GM23248 (cell line): ENCODE measurements at regions not wholly inside any gene's neighbourhood (a gene's known extent, or its start where the extent isn't known, plus 50 kb on each side); places are given as distances from the start of the nearest gene placed in this dataset.

ENCODE experiments used
- DNase-seq: peaks from one replicate; pipeline ENCODE4 v3.0.0-alpha.2; 2015
- H2AFZ ChIP-seq: fragments of 200-600 bp; sonication (generic); 2 replicates; pipeline ENCODE4 v1.6.1; 2016; ENCODE audit warnings: antibody characterized with exemption
- H3F3A ChIP-seq: fragments of 200-600 bp; sonication (generic); 2 replicates; pipeline ENCODE4 v1.6.1; 2016; ENCODE audit warnings: mild to moderate bottlenecking, antibody characterized with exemption, mixed run types; ENCODE audit not compliant: insufficient read depth
- H3K27ac ChIP-seq: fragments of 200-600 bp; sonication (generic); 2 replicates; pipeline ENCODE4 v1.5.1; 2016; ENCODE audit warnings: mild to moderate bottlenecking
- H3K27me3 ChIP-seq: fragments of 200-600 bp; sonication (generic); replicated peaks from 2 replicates; pipeline ENCODE4 v1.6.1; 2016; ENCODE audit warnings: mild to moderate bottlenecking; ENCODE audit not compliant: insufficient read depth
- H3K36me3 ChIP-seq: fragments of 200-600 bp; sonication (generic); 2 replicates; pipeline ENCODE4 v1.6.1; 2016; ENCODE audit warnings: low read depth, mild to moderate bottlenecking
- H3K4me1 ChIP-seq: fragments of 200-600 bp; sonication (generic); 2 replicates; pipeline ENCODE4 v1.6.1; 2016; ENCODE audit warnings: mild to moderate bottlenecking; ENCODE audit not compliant: insufficient read depth
- H3K4me2 ChIP-seq: fragments of 200-600 bp; sonication (generic); one replicate; pipeline ENCODE4 v1.6.1; 2016; ENCODE audit warnings: mild to moderate bottlenecking; ENCODE audit not compliant: unreplicated experiment
- H3K4me3 ChIP-seq: fragments of 200-600 bp; sonication (generic); 2 replicates; pipeline ENCODE4 v1.5.1; 2016; ENCODE audit warnings: mild to moderate bottlenecking
- H3K79me2 ChIP-seq: fragments of 200-600 bp; sonication (generic); 2 replicates; pipeline ENCODE4 v1.6.1; 2016; ENCODE audit warnings: mild to moderate bottlenecking; ENCODE audit not compliant: insufficient read depth
- H3K9ac ChIP-seq: fragments of 200-600 bp; sonication (generic); 2 replicates; pipeline ENCODE4 v1.6.1; 2016; ENCODE audit warnings: mild to moderate bottlenecking
- H3K9me2 ChIP-seq: fragments of 200-600 bp; sonication (generic); 2 replicates; pipeline ENCODE4 v1.6.1; 2016; ENCODE audit warnings: mixed run types, mild to moderate bottlenecking, moderate library complexity; ENCODE audit not compliant: insufficient read depth
- H3K9me3 ChIP-seq: fragments of 200-600 bp; sonication (generic); one replicate; pipeline ENCODE4 v1.6.1; 2017; ENCODE audit warnings: low read depth
- H4K20me1 ChIP-seq: fragments of 200-600 bp; sonication (generic); 2 replicates; pipeline ENCODE4 v1.6.0; 2016; ENCODE audit not compliant: insufficient read depth
- EZH2 ChIP-seq: fragments of 200-600 bp; sonication (generic); IDR thresholded peaks from 2 replicates; pipeline ENCODE4 v1.6.1; 2018; ENCODE audit warnings: antibody characterized with exemption, mild to moderate bottlenecking; ENCODE audit not compliant: insufficient read depth, poor library complexity, severe bottlenecking
- EZH2phosphoT487 ChIP-seq: fragments of 200-600 bp; sonication (generic); IDR thresholded peaks from 2 replicates; pipeline ENCODE4 v1.6.1; 2018; ENCODE audit warnings: antibody characterized with exemption, moderate library complexity, mild to moderate bottlenecking, low read depth; ENCODE audit not compliant: insufficient read depth
- WGBS, 2 experiments: methylation state at CpG; one replicate each; pipeline ENCODE4 v1.1.6; 2015 to 2017; ENCODE audit warnings: low lambda C conversion rate in 2 of 2, low coverage in 1 of 2; ENCODE audit errors: missing lambda C conversion rate in 2 of 2; 5-methylcytosine and 5-hydroxymethylcytosine counted together
- in situ Hi-C: fragments of 300-500 bp; cut with MboI; formaldehyde crosslinking; loops from 2 replicates; pipeline ENCODE4 v1.15.0; 2020

DNA sequence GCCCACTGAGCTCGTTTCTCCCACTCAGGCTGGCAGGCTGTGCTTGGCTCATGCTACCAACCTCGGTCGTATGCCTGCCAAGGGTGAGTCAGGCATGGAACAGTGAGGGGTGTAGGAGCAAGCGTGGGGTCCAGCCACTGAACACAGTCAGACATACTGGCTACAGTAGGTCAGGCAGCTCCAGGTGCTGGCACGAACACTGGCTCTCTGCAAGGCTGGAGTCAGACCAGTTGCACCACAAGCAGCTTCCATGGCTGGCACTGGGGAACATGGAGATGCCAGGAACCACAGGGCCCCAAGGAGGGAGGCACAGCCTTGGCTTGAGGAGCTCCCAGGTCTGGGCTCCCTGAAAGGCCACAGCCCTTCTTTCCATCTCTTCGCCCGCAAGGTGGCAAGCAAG is 410.7 kb upstream of the KIRREL3 start:
- H3K4me2 ChIP-seq = no peak overlapping the region

DNA sequence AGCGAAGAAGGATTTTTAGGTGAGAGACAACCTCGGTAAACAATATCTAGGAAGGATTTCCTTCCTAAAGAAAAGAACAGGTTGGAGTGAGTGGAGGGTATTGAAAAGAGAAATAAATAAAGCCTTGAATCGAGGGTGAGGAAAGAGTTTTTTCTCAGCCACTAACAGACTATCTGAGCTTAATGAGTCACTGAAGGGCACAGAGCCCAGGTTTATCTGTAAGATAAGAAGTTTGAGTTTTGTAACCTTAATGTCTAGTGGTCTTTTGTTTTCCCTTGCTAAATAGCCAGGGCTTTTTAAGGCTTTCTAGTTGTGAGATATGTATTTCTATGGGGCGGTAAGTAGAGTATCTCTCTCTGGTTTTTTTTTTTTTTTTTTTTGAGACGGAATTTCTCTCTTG is 394.5 kb upstream of the KIRREL3 start:
- Histone ChIP-seq H3K4me2 (no peak overlapping the region), H3K27me3 (no peaks in the 10 kb centered on the region; the same call in 1 of the 2 replicates), H3K4me3 (no peak overlapping the region), H3K4me1 (no peaks in the 10 kb centered on the region), H3K36me3 (no peaks in the 10 kb centered on the region), H3K27ac (no peak overlapping the region), H3K9me2 (no peaks in the 10 kb centered on the region), H3K79me2 (no peaks in the 10 kb centered on the region), H2AFZ (no peak overlapping the region), H3F3A (no peaks in the 10 kb centered on the region), H3K9ac (no peak overlapping the region), H3K9me3 (no peaks in the 10 kb centered on the region), H4K20me1 (no peaks in the 10 kb centered on the region)
- 19 to 20% methylated on average over 5 of the region's 5 CpGs for WGBS, 2 experiments
- in situ Hi-C loops = no loop called here
- TF ChIP-seq EZH2 (no peak), EZH2phosphoT487 (no peak)
- no peak for DNase-seq

More for the DNA sequence above, 410.7 kb upstream of the KIRREL3 start:
- Histone ChIP-seq H3K4me3 (no peak overlapping the region), H3K79me2 (no peaks in the 10 kb centered on the region), H3K36me3 (no peaks in the 10 kb centered on the region), H3K27ac (no peak overlapping the region), H3K27me3 (0 out of 2 replicates have a peak, but pooled peaks cover 4% of the 10 kb centered on the region), H3K9ac (no peak overlapping the region), H4K20me1 (no peaks in the 10 kb centered on the region), H3F3A (no peaks in the 10 kb centered on the region), H3K9me2 (no peaks in the 10 kb centered on the region), H3K4me1 (no peaks in the 10 kb centered on the region), H2AFZ (no peak overlapping the region), H3K9me3 (no peaks in the 10 kb centered on the region)
- in situ Hi-C loops = no loop called here
- 15 to 20% methylated on average over 7 of the region's 7 CpGs for WGBS, 2 experiments
- TF ChIP-seq EZH2phosphoT487 = no peak
- no peak for TF ChIP-seq EZH2
- no peak for DNase-seq

DNA sequence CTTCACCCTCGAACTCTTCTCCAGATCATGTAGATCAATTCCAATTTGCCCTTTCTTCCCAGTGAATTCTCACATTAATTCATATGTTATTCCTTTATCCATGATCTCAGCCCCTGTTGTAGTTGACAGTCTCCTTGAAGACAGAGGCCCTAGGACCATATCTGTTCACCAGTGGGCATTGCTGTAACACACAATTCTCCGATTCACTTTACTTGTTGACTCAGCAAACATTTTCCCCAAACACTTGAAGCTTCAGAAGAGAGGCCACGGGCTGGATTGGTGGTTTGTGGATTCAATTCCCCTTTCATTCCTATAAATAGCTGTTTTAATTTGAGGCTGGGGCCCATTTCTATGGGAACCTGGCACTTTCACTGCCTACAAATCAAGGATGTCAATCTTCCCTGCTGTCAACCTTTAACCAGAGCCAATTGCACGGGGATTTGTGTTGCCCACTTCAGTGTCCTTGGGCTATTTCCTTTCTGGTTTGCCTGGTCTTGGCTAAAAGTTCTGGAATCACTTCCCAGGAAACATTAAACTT is 393.0 kb upstream of the KIRREL3 start:
- Histone ChIP-seq H3K36me3 (no peaks in the 10 kb centered on the region), H4K20me1 (no peaks in the 10 kb centered on the region), H3K27ac (no peak overlapping the region), H3K9me2 (no peaks in the 10 kb centered on the region), H2AFZ (no peak overlapping the region), H3K27me3 (no peaks in the 10 kb centered on the region; the same call in 1 of the 2 replicates), H3F3A (no peaks in the 10 kb centered on the region), H3K79me2 (no peaks in the 10 kb centered on the region), H3K4me1 (no peaks in the 10 kb centered on the region), H3K4me3 (no peak overlapping the region), H3K4me2 (no peak overlapping the region), H3K9ac (no peak overlapping the region), H3K9me3 (no peaks in the 10 kb centered on the region)
- WGBS, 2 experiments = 4 to 6% methylated on average over 4 of the region's 4 CpGs
- in situ Hi-C loops = no loop called here
- TF ChIP-seq EZH2phosphoT487 (no peak), EZH2 (no peak)
- DNase-seq = no peak

DNA sequence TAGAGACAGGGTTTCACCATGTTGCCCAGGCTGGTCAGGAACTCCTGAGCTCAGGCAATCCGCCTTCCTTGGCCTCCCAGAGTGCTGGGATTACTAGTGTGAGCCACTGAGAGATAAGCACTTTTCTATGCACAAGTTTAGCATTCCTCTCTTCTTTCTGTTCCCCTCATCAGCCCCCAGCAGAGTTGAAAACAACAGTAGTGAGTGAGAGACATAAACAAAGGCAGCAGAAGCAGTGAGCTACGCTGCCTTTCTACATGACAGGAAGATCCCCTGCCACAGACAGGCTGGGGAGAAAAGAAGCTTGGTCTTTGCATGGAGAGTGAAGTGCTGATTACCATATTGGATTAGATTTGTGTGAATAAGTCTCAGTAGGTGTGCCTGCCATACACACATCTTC is 392.0 kb upstream of the KIRREL3 start:
- no peak overlapping the region for H3K9ac ChIP-seq
- WGBS, 2 experiments = 5 to 7% methylated on average over 2 of the region's 2 CpGs
- TF ChIP-seq EZH2phosphoT487 (no peak), EZH2 (no peak)
- no peak overlapping the region for H2AFZ ChIP-seq
- no peak for DNase-seq
- no peaks in the 10 kb centered on the region for H3K4me1 ChIP-seq
- H3K36me3 ChIP-seq = no peaks in the 10 kb centered on the region
- H3K27ac ChIP-seq = no peak overlapping the region
- no peaks in the 10 kb centered on the region for H3F3A ChIP-seq
- H3K4me3 ChIP-seq = no peak overlapping the region
- in situ Hi-C loops = no loop called here
- no peaks in the 10 kb centered on the region for H3K9me2 ChIP-seq
- no peaks in the 10 kb centered on the region; the same call in 1 of the 2 replicates for H3K27me3 ChIP-seq
- no peaks in the 10 kb centered on the region for H3K79me2 ChIP-seq
- H4K20me1 ChIP-seq = no peaks in the 10 kb centered on the region
- H3K4me2 ChIP-seq = no peak overlapping the region
- no peaks in the 10 kb centered on the region for H3K9me3 ChIP-seq

DNA sequence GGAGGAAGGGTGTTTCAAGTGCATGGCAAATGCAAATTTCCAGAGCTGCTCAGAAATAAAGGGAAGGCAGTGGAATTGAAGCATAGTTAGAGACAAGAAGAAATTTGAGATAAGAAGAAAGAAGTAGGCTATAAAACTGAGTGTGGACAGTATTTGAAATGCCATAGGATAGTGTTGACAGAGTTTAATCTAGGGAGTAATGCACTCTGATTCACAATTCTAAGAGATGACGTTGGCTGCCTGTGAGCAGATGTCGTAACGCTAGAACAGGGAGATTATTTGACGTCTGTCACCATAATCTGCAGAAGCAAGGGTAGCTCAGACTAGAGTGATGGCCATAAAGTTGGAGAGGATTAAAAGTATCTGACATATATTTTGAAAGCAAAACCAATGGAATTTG is 389.9 kb upstream of the KIRREL3 start:
- H3K9ac ChIP-seq = no peak overlapping the region
- H3K4me1 ChIP-seq = no peaks in the 10 kb centered on the region
- H3K36me3 ChIP-seq = no peaks in the 10 kb centered on the region
- H3K27ac ChIP-seq = no peak overlapping the region
- no peak overlapping the region for H3K4me2 ChIP-seq
- H3K79me2 ChIP-seq = no peaks in the 10 kb centered on the region
- TF ChIP-seq EZH2 = no peak
- no peaks in the 10 kb centered on the region for H3F3A ChIP-seq
- H4K20me1 ChIP-seq = no peaks in the 10 kb centered on the region
- H2AFZ ChIP-seq = no peak overlapping the region
- 7 to 14% methylated on average over 4 of the region's 4 CpGs for WGBS, 2 experiments
- no peaks in the 10 kb centered on the region for H3K9me3 ChIP-seq
- H3K27me3 ChIP-seq = no peaks in the 10 kb centered on the region; the same call in 1 of the 2 replicates
- no peaks in the 10 kb centered on the region for H3K9me2 ChIP-seq
- in situ Hi-C loops = no loop called here
- no peak for DNase-seq
- H3K4me3 ChIP-seq = no peak overlapping the region
